ENCODE measurements at regions not wholly inside any gene's neighbourhood (a gene's known extent, or its start where the extent isn't known, plus 50 kb on each side); places are given as distances from the start of the nearest gene placed in this dataset.

DNA sequence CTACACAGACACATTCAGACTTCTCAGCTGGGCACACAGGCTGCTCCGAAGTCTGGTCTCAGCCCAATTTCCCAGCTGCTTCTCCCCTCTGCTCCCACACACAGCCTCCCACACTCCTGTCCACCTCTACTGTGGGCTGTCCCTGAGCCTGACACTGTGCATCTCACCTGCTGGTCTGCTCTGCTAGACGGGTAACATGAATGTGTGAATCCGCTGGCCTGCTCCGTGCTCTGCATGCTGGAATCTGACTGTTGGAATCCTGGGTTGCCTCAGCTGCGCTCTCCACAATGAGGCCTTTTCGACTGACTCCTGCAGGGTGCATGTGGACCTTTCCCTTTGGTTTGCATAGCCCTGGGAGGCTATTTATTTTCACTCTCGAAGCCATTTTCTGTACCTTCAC lies 489.5 kb upstream of the B3GAT1 start:
- whole genome bisulfite sequencing, 2 donors: 58 to 64% methylated on average over 7 of the region's 7 CpGs
- peaks cover 0 to 21% (median 10%) of the 10 kb centered on the region in 9 donors for H3K4me1 ChIP-seq
- no peak overlapping the region for H3K27ac ChIP-seq
- intact Hi-C loops (cut with DNase I): no loop called here
- DNase-seq (no peak), ATAC-seq (no peak)
- H3K36me3 ChIP-seq: no peaks in the 10 kb centered on the region
- H3K27me3 ChIP-seq: peaks cover 0 to 33% (median 6%) of the 10 kb centered on the region in 7 donors
- no peaks in the 10 kb centered on the region for H3K9me3 ChIP-seq
- H3K4me3 ChIP-seq: no peak overlapping the region
- TF ChIP-seq, protein P1, sequence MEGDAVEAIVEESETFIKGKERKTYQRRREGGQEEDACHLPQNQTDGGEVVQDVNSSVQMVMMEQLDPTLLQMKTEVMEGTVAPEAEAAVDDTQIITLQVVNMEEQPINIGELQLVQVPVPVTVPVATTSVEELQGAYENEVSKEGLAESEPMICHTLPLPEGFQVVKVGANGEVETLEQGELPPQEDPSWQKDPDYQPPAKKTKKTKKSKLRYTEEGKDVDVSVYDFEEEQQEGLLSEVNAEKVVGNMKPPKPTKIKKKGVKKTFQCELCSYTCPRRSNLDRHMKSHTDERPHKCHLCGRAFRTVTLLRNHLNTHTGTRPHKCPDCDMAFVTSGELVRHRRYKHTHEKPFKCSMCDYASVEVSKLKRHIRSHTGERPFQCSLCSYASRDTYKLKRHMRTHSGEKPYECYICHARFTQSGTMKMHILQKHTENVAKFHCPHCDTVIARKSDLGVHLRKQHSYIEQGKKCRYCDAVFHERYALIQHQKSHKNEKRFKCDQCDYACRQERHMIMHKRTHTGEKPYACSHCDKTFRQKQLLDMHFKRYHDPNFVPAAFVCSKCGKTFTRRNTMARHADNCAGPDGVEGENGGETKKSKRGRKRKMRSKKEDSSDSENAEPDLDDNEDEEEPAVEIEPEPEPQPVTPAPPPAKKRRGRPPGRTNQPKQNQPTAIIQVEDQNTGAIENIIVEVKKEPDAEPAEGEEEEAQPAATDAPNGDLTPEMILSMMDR (IDR thresholded peaks at IDR 0.05): no peak

DNA sequence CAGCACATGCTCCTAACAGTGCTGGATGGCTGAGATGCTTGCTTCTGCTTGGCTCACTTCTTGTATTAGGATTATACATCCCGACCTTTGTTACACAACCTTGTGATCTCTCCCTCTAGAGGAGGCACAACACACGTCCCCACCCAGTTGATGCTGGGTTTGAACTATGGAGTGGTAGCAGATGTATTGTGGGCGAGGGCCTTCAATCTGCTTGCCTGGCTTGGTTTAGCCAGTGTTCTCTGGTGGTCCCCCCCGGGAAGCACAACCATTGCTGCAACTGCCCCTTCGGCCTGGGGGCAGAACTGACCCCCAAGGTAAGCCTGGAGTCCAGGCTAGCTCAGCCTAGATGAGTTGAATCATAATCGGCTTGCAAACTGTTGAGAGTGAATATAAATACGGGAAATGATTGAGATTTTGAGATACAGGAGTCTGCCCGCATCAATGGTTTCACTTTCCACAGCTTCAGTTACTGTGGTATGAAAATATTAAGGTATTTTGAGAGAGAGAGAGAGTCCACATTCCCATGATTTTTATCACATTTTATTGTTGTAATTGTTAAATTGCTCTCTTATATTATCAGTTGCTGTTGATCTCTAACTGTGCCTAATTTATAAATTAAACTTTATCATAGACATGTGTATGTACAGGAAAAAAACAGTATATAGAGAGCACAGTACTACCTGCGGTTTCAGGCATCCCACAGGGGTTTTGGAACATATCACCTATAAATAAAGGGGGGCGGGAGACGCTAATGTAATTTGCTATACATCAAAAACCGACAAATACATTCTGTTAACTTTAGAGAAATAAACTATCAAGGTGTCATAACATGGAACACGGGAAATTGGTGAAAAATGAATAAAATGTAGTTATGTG lies 482.0 kb upstream of the B3GAT1 start:
- TF ChIP-seq, protein P1 (IDR thresholded peaks at IDR 0.05): no peak
- WGBS, 2 donors: 78 to 81% methylated on average over 13 of the region's 13 CpGs
- intact Hi-C loops (cut with DNase I): no loop called here
- ATAC-seq: no peak
- Histone ChIP-seq H3K4me1 (no peaks in the 10 kb centered on the region), H3K4me3 (no peak overlapping the region), H3K27ac (no peak overlapping the region), H3K36me3 (no peaks in the 10 kb centered on the region), H3K9me3 (no peaks in the 10 kb centered on the region), H3K27me3 (peaks cover 0 to 17% (median 0%) of the 10 kb centered on the region in 7 donors)
- DNase-seq: no peak

DNA sequence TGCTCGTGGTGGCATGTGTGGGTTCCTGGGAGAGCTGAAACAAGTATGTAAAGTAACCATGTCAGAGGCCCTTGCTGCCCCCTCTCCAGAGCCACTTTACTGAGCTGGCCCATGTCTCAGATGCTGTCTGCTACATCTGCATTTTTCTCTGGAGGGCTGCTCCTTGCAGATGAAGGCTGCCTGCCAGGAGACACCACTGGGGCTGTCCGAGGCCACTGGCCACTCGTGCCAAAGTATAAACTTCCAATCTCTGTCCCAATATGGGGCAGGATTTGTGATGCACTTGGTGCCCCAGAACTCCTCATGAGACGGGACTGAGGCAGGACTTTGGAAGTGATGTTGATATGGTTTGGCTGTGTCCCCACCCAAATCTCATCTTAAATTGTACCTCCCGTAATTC lies 478.4 kb upstream of the B3GAT1 start:
- peaks cover 0 to 30% (median 19%) of the 10 kb centered on the region in 7 donors for H3K27me3 ChIP-seq
- H3K27ac ChIP-seq: no peak overlapping the region
- WGBS, 2 donors: 63 to 65% methylated on average over 5 of the region's 5 CpGs
- no peaks in the 10 kb centered on the region for H3K4me1 ChIP-seq
- intact Hi-C loops (cut with DNase I): no loop called here
- H3K9me3 ChIP-seq: no peaks in the 10 kb centered on the region
- ATAC-seq (no peak), DNase-seq (no peak)
- TF ChIP-seq, protein P1 (IDR thresholded peaks at IDR 0.05): no peak
- no peaks in the 10 kb centered on the region for H3K36me3 ChIP-seq
- H3K4me3 ChIP-seq: no peak overlapping the region

DNA sequence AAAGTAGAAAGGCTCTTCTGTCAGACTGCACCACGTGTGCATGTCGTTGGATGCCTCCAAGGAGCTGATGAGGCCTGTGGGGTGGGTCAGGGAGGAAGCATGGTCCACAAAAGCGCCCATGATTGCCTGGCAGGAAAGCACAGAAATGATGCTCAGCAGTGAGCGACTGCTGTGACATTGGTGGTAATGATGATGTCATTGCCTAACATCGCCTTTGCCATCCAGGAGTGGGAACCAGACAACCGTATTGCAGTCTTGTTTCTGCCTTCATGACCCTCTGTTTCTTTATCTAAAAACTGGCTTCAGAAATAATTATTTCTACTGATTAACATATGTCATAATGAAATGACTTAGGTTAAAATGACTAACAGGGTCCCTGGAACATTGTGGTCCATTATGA lies 477.8 kb upstream of the B3GAT1 start:
- Histone ChIP-seq H3K27ac (no peak overlapping the region), H3K4me1 (no peaks in the 10 kb centered on the region), H3K27me3 (peaks cover 0 to 35% (median 20%) of the 10 kb centered on the region in 7 donors), H3K9me3 (no peaks in the 10 kb centered on the region), H3K36me3 (no peaks in the 10 kb centered on the region), H3K4me3 (no peak overlapping the region)
- WGBS, 2 donors: 81 to 85% methylated on average over 6 of the region's 6 CpGs
- TF ChIP-seq, protein P1 (IDR thresholded peaks at IDR 0.05): no peak
- ATAC-seq (no peak), DNase-seq (no peak)
- intact Hi-C loops (cut with DNase I): no loop called here

All from heart right ventricle (tissue), 16 donors.